ENCODE measurements at regions not wholly inside any gene's neighbourhood (a gene's known extent, or its start where the extent isn't known, plus 50 kb on each side); places are given as distances from the start of the nearest gene placed in this dataset.

DNA sequence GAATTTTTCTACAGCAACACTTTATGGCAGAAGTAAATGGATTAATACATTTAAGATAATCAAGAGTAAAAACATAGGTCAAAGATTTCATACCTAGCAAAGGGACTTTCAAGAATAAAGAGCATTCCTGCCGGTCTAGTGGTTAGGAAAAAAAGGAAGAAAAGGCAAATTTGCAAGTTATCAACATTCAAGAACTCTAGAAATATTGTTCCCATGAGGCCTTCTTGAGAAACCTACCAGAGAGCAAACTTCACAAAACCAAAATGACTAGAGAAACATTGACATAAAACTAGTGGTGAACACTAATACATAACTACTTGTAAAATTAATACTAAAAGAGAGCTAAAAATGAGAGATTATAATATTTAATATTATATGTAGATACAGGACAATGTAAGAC lies 320.2 kb upstream of the RGMB start:
- DNase-seq (ENCODE audit: low read depth in 1 of 2, low spot score in 2 of 2): no peak
- H3K18ac ChIP-seq (ENCODE audit: extremely low read depth, low read length): no peak overlapping the region
- WGBS, 2 experiments (ENCODE audit: extremely low coverage in 1 of 2, insufficient coverage in 1 of 2, insufficient read length in 1 of 2, insufficient replicate concordance in 2 of 2, low coverage in 1 of 2, low lambda C conversion rate in 2 of 2, missing lambda C conversion rate in 1 of 2): 89% methylated on average over 1 of the region's 1 CpG; no CpG with 5 or more reads in 1 of the 2 experiments
- no peak overlapping the region for H2BK20ac ChIP-seq (ENCODE audit: low read length)
- H3K27ac ChIP-seq (ENCODE audit: low read depth, low read length): no peak overlapping the region
- ChIA-PET CTCF (ENCODE audit: partially characterized antibody) (no interaction called here), POLR2A (ENCODE audit: partially characterized antibody) (no interaction called here)
- no peak overlapping the region for H2BK12ac ChIP-seq (ENCODE audit: low read depth, low read length)
- H3K4me3 ChIP-seq (ENCODE audit: extremely low read depth in 1 of 4, insufficient read depth in 2 of 4, low read depth in 3 of 4, low read length in 4 of 4): no peak overlapping the region
- H4K91ac ChIP-seq (replicated peaks; ENCODE audit: insufficient read length, low read length): no peak overlapping the region
- no peak overlapping the region for H2BK120ac ChIP-seq (replicated peaks; ENCODE audit: low read depth, low read length)
- no peak overlapping the region for H2AK5ac ChIP-seq (ENCODE audit: low read depth, low read length)
- no peak overlapping the region for H3K14ac ChIP-seq (ENCODE audit: insufficient read length)
- no peak overlapping the region for H2BK15ac ChIP-seq (ENCODE audit: low read length)
- no peak overlapping the region for H3K23ac ChIP-seq (ENCODE audit: insufficient read length)
- no peaks in the 10 kb centered on the region for H4K20me1 ChIP-seq (replicated peaks in 1 of 2; ENCODE audit: control insufficient read depth in 1 of 2, insufficient read depth in 2 of 2, low read length in 2 of 2)
- H4K8ac ChIP-seq (ENCODE audit: extremely low read depth, insufficient read depth, low read length): no peak overlapping the region
- H2BK5ac ChIP-seq (ENCODE audit: low read depth, low read length): no peak overlapping the region
- H3K27me3 ChIP-seq (replicated peaks in 1 of 4; ENCODE audit: control insufficient read depth in 3 of 4, extremely low read depth in 1 of 4, insufficient read depth in 3 of 4, low read length in 3 of 4): no peaks in the 10 kb centered on the region
- no peak overlapping the region for H3K56ac ChIP-seq (replicated peaks; ENCODE audit: insufficient read length, low read depth, low read length)
- FAIRE-seq: no peak
- no peak for TF ChIP-seq CHD2 (IDR thresholded peaks at IDR 0.05; ENCODE audit: low read length)
- TF ChIP-seq, protein P1, sequence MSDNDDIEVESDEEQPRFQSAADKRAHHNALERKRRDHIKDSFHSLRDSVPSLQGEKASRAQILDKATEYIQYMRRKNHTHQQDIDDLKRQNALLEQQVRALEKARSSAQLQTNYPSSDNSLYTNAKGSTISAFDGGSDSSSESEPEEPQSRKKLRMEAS (IDR thresholded peaks at IDR 0.05): no peak
- no peak for TF ChIP-seq POLR2AphosphoS5 (IDR thresholded peaks at IDR 0.05; ENCODE audit: low read depth, low read length)
- no peak for TF ChIP-seq EZH2 (IDR thresholded peaks at IDR 0.05; ENCODE audit: low read depth, low read length, severe bottlenecking)
- TF ChIP-seq NRF1 (IDR thresholded peaks at IDR 0.05; ENCODE audit: low read depth, low read length): no peak
- no peak for TF ChIP-seq FOSL1 (IDR thresholded peaks at IDR 0.05; ENCODE audit: insufficient read depth, low read depth, low read length)
- TF ChIP-seq CTBP2 (IDR thresholded peaks at IDR 0.05; ENCODE audit: borderline replicate concordance, insufficient read depth, insufficient read length, low read length): no peak
- TF ChIP-seq E2F6 (IDR thresholded peaks at IDR 0.05): no peak
- TF ChIP-seq TAF1 (IDR thresholded peaks at IDR 0.05; ENCODE audit: low read depth, low read length): no peak
- TF ChIP-seq KDM1A (IDR thresholded peaks at IDR 0.05; ENCODE audit: borderline replicate concordance, low read length): no peak
- no peak for TF ChIP-seq RAD21 (IDR thresholded peaks at IDR 0.05 in 1 of 2, conservative IDR thresholded peaks at IDR 0.05 in 1 of 2; ENCODE audit: low read depth in 2 of 2, low read length in 2 of 2)
- TF ChIP-seq CBX5 (IDR thresholded peaks at IDR 0.05; ENCODE audit: low read depth, low read length): no peak
- TF ChIP-seq HDAC2 (IDR thresholded peaks at IDR 0.05; ENCODE audit: borderline replicate concordance in 1 of 2, low read depth in 2 of 2, low read length in 2 of 2): no peak
- H3K4ac ChIP-seq (replicated peaks; ENCODE audit: insufficient read length, low read depth, low read length): no peak overlapping the region
- H3K23me2 ChIP-seq (ENCODE audit: low read depth, low read length): no peaks in the 10 kb centered on the region
- no peaks in the 10 kb centered on the region for H3K9me3 ChIP-seq (ENCODE audit: insufficient read depth in 2 of 2, low read depth in 1 of 2, low read length in 1 of 2)
- no peaks in the 10 kb centered on the region for H3K79me1 ChIP-seq (ENCODE audit: low read depth, low read length)
- H2AFZ ChIP-seq (ENCODE audit: low read length): no peak overlapping the region
- no peaks in the 10 kb centered on the region for H3K36me3 ChIP-seq (ENCODE audit: control insufficient read depth in 2 of 4, insufficient read depth in 4 of 4, low read length in 3 of 4)
- no peak overlapping the region for H3K9ac ChIP-seq (replicated peaks in 1 of 4; ENCODE audit: extremely low read depth in 1 of 4, low read depth in 3 of 4, low read length in 3 of 4)
- H3K4me2 ChIP-seq (ENCODE audit: insufficient read depth in 1 of 2, low read depth in 2 of 2, low read length in 2 of 2): no peak overlapping the region
- H3K4me1 ChIP-seq (replicated peaks in 1 of 4; ENCODE audit: control insufficient read depth in 3 of 4, insufficient read depth in 4 of 4, low read length in 3 of 4): no peaks in the 10 kb centered on the region
- H4K5ac ChIP-seq (ENCODE audit: insufficient read length, low read depth, low read length): no peak overlapping the region
- no peaks in the 10 kb centered on the region for H3K79me2 ChIP-seq (ENCODE audit: control insufficient read depth in 1 of 2, insufficient read depth in 2 of 2, low read length in 2 of 2)

Measured in H1 (cell line).